Ovary (tissue), 7 donors: ENCODE measurements at regions not wholly inside any gene's neighbourhood (a gene's known extent, or its start where the extent isn't known, plus 50 kb on each side); places are given as distances from the start of the nearest gene placed in this dataset.

Experiments
- DNase-seq, 5 donors: peaks; one replicate each; pipeline ENCODE4 v3.0.0-alpha.2; 2019 to 2020
- H3K27ac ChIP-seq, 2 donors: fragments of 200-600 bp; one replicate each; pipeline versions ENCODE4 v1.5.1 to v1.8.0; 2019 to 2022
- H3K27me3 ChIP-seq: fragments of 200-600 bp; one replicate; pipeline ENCODE4 v1.8.0; 2022
- H3K36me3 ChIP-seq: fragments of 200-600 bp; sonication (generic); one replicate; pipeline ENCODE4 v1.5.1; 2019
- H3K4me1 ChIP-seq: one replicate; pipeline ENCODE4 v1.8.1; 2013; ENCODE audit warnings: mild to moderate bottlenecking, moderate library complexity; ENCODE audit not compliant: insufficient read depth
- H3K4me3 ChIP-seq: fragments of 200-600 bp; sonication (generic); one replicate; pipeline ENCODE4 v1.5.1; 2017
- H3K9me3 ChIP-seq, 2 donors: fragments of 200-600 bp in 1 of 2; sonication (generic) in 1 of 2; one replicate each; pipeline versions ENCODE4 v1.5.1 to v1.8.1; 2013 to 2019; ENCODE audit warnings: mild to moderate bottlenecking in 1 of 2, moderate library complexity in 1 of 2
- EP300 ChIP-seq: sonication (generic); formaldehyde crosslinking; IDR thresholded peaks from one replicate; pipeline ENCODE4 v1.6.1; 2017; ENCODE audit warnings: antibody characterized with exemption
- POLR2A ChIP-seq: fragments of 450-650 bp; IDR thresholded peaks from one replicate; pipeline ENCODE4 v1.6.1; 2017; ENCODE audit warnings: antibody characterized with exemption, mild to moderate bottlenecking, moderate library complexity
- WGBS, 3 donors: extraction: QIAGEN DNeasy Blood & Tissue Kit in 1 of 3; methylation state at CpG; one replicate each; pipeline versions ENCODE4 v1.1.5 to v1.1.7; 2013 to 2017; 5-methylcytosine and 5-hydroxymethylcytosine counted together
- intact Hi-C, 4 donors: fragments of 100-400 bp; cut with DNase I; formaldehyde crosslinking; loops; one replicate each; pipeline versions ENCODE4 v1.11.0 to v1.15.1; 2022 to 2023
- TF ChIP-seq, protein P1 (sequence below), 3 donors: fragments of 450-650 bp in 2 of 3; fragments of 200-600 bp in 1 of 3; IDR thresholded peaks; one replicate each; pipeline versions ENCODE4 v1.5.1 to v1.8.0; 2016 to 2022; ENCODE audit warnings: antibody characterized with exemption in 3 of 3, mild to moderate bottlenecking in 1 of 3
- donor health status: DM: no; HTN: no; CAD: no; lungs with moderate emphysema.
- donor health status: DM: no; HTN: no; CAD: no.
- donor health status: Bipolar disorder and iron deficiency.
- donor health status: DM: no; HTN: no; CAD: no.
- donor health status: DM: yes; HTN: yes; CAD: no.

DNA sequence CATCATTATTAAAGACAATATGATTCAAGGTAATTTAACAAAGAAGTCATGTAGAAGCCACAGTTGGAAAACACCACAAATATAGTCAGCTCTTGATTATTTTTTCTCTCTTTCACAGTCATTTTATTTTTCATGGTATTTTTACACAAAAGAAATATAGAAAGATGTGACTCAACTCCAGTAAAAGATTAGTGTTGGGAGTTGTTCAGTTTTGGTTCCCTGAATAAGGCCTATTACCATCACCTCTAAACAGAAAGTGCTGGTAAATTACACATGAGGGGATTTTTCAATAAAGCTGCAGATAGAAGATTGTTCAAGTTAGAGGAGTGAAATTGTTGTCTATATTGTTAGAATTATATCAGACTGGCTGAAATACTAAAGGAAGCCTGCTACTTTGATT lies 107.0 kb downstream of the DDIT4L start:
- intact Hi-C loops = no loop called here
- Histone ChIP-seq H3K4me1 (no peaks in the 10 kb centered on the region), H3K36me3 (no peaks in the 10 kb centered on the region), H3K4me3 (no peak overlapping the region), H3K9me3 (no peaks in the 10 kb centered on the region), H3K27me3 (no peaks in the 10 kb centered on the region), H3K27ac (no peak overlapping the region)
- TF ChIP-seq POLR2A (no peak), EP300 (no peak)
- TF ChIP-seq, protein P1, sequence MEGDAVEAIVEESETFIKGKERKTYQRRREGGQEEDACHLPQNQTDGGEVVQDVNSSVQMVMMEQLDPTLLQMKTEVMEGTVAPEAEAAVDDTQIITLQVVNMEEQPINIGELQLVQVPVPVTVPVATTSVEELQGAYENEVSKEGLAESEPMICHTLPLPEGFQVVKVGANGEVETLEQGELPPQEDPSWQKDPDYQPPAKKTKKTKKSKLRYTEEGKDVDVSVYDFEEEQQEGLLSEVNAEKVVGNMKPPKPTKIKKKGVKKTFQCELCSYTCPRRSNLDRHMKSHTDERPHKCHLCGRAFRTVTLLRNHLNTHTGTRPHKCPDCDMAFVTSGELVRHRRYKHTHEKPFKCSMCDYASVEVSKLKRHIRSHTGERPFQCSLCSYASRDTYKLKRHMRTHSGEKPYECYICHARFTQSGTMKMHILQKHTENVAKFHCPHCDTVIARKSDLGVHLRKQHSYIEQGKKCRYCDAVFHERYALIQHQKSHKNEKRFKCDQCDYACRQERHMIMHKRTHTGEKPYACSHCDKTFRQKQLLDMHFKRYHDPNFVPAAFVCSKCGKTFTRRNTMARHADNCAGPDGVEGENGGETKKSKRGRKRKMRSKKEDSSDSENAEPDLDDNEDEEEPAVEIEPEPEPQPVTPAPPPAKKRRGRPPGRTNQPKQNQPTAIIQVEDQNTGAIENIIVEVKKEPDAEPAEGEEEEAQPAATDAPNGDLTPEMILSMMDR (IDR thresholded peaks at IDR 0.05) = no peak
- DNase-seq = no peak

DNA sequence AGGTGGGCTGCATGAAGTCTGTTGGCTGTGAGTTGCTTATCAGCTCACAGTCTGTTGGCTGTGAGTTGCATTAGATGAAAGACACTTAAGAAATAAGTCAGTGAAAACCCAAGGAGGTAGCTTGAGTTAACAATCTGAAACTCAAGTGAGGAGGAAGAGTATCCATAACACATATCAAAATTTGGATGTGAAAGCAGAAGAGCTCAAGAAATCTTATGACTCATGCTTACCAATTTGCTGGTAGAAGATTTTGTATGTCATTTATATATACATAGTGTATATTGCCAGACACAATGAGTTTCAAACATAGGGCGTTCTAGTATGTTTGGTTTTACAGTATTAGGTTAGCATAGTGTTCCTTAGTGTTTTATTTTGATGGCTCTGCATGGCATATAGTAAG lies 107.4 kb downstream of the DDIT4L start:
- Histone ChIP-seq H3K27ac (no peak overlapping the region), H3K4me3 (no peak overlapping the region), H3K4me1 (no peaks in the 10 kb centered on the region), H3K36me3 (no peaks in the 10 kb centered on the region), H3K27me3 (no peaks in the 10 kb centered on the region), H3K9me3 (no peaks in the 10 kb centered on the region)
- WGBS, 3 donors = 80 to 95% (median 93%) methylated on average over 1 of the region's 1 CpG
- TF ChIP-seq, protein P1 (IDR thresholded peaks at IDR 0.05) = no peak
- TF ChIP-seq EP300 = no peak
- TF ChIP-seq POLR2A = no peak
- no peak for DNase-seq
- intact Hi-C loops = no loop called here

DNA sequence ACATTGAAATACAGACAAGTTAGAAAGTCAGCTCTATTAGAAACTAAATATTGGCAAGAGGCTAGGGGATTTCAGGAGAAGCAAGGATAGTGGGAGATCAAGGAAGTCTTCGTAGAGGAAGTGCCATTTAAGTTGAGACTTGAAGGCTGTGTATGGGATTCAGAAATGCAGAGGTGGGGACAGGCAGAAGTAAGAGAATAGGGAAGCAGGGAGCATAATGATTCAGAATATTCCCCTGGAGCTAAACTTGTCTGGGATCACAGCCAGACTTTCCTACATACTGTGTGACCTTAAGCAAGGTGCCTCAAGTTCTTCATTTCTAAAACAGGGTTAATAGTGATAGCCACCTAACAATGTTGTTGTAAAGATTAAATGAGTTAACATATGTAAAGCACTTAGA lies 108.8 kb downstream of the DDIT4L start:
- Histone ChIP-seq H3K27me3 (no peaks in the 10 kb centered on the region), H3K36me3 (no peaks in the 10 kb centered on the region), H3K4me1 (no peaks in the 10 kb centered on the region), H3K27ac (no peak overlapping the region), H3K4me3 (no peak overlapping the region), H3K9me3 (no peaks in the 10 kb centered on the region)
- TF ChIP-seq POLR2A (no peak), EP300 (no peak)
- DNase-seq = no peak
- intact Hi-C loops = no loop called here
- 70 to 77% (median 74%) methylated on average over 1 of the region's 1 CpG for WGBS, 3 donors

DNA sequence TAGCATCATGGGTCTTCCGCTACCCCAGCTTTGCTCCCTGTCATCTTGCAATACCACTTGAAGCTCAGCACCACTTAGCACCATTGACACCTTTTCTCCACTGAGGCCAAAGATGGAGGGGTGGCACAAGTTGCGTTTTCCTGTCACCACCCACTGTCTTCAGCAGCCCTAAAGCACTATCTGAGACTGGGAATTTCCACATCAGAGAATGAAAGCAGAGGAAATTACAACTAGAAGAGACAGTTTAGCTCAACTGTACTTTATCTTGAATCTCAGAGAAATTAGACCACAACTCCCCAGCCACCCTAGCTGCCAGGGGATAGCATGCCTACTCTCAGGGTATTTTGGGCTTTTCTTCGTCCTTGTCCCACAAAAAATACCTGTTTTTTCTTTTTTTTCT lies 111.0 kb downstream of the DDIT4L start:
- Histone ChIP-seq H3K27me3 (no peaks in the 10 kb centered on the region), H3K4me3 (no peak overlapping the region), H3K36me3 (no peaks in the 10 kb centered on the region), H3K4me1 (no peaks in the 10 kb centered on the region), H3K9me3 (no peaks in the 10 kb centered on the region), H3K27ac (no peak overlapping the region)
- TF ChIP-seq EP300 (no peak), POLR2A (no peak)
- TF ChIP-seq, protein P1 (IDR thresholded peaks at IDR 0.05) = no peak
- intact Hi-C loops = no loop called here
- WGBS, 3 donors = 71 to 90% (median 77%) methylated on average over 3 of the region's 3 CpGs
- DNase-seq = no peak

DNA sequence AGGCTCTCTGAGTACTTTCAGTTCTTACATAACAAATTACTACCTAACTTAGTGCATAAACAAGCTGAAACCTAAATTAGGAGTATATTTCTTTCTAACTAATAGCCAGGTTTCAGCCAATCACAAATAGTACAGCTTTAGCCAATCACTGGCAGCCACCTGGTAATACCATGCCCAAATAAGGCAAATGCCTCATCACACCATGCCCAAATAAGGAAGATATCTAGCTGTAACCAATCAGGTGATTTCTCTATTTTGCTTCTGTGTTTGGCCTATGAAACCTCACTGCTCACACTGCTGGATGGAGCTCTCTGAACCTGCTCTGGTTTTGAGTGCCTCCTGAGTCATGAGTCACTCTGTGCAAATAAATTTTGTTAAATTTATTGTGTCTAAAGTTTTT lies 113.5 kb downstream of the DDIT4L start:
- Histone ChIP-seq H3K4me1 (no peaks in the 10 kb centered on the region), H3K4me3 (no peak overlapping the region), H3K36me3 (no peaks in the 10 kb centered on the region), H3K27ac (no peak overlapping the region), H3K27me3 (no peaks in the 10 kb centered on the region), H3K9me3 (no peaks in the 10 kb centered on the region)
- DNase-seq = no peak
- TF ChIP-seq EP300 (no peak), POLR2A (no peak)
- TF ChIP-seq, protein P1 (IDR thresholded peaks at IDR 0.05) = no peak
- intact Hi-C loops = no loop called here
